HepG2 (cell line): ENCODE measurements at regions not wholly inside any gene's neighbourhood (a gene's known extent, or its start where the extent isn't known, plus 50 kb on each side); places are given as distances from the start of the nearest gene placed in this dataset.

Experiments
- AGO2 ChIP-seq: fragments of 200-400 bp; formaldehyde crosslinking; optimal IDR thresholded peaks from 2 replicates; pipeline ENCODE3; 2017; ENCODE audit warnings: mild to moderate bottlenecking, low read depth, low read length, moderate library complexity
- ARID5B ChIP-seq: IDR thresholded peaks from 2 replicates; pipeline ENCODE4 v1.4.0; 2020; ENCODE audit warnings: mild to moderate bottlenecking, missing genetic modification reagents
- ATF1 ChIP-seq: IDR thresholded peaks from 2 replicates; pipeline ENCODE4 v1.6.1; 2016; ENCODE audit warnings: mild to moderate bottlenecking, control low read depth
- BRF2 ChIP-seq: sonication (generic); formaldehyde crosslinking; IDR thresholded peaks from 2 replicates; pipeline ENCODE4 v1.8.1; 2022; ENCODE audit warnings: mild to moderate bottlenecking, missing genetic modification reagents
- CBX1 ChIP-seq: IDR thresholded peaks from one replicate; pipeline ENCODE4 v1.6.1; 2016; ENCODE audit warnings: antibody characterized with exemption, low read depth
- FOXO4 ChIP-seq: sonication (generic); formaldehyde crosslinking; conservative IDR thresholded peaks from 2 replicates; pipeline ENCODE4 v1.8.1; 2023; ENCODE audit warnings: missing genetic modification reagents
- FOXP1 ChIP-seq, 2 experiments: fragments of 450-650 bp in 1 of 2; IDR thresholded peaks; 2 replicates each; pipeline ENCODE4 v1.6.1; 2017 to 2018; ENCODE audit warnings: antibody characterized with exemption in 1 of 2
- HNF4G ChIP-seq, 2 experiments: sonication (generic) in 1 of 2; formaldehyde crosslinking in 1 of 2; IDR thresholded peaks; 2 replicates each; pipeline versions ENCODE4 v1.4.0 to v1.6.1; 2011 to 2020; ENCODE audit warnings: borderline replicate concordance in 2 of 2, low read depth in 2 of 2, mild to moderate bottlenecking in 2 of 2, low read length in 1 of 2, missing genetic modification reagents in 1 of 2, moderate library complexity in 1 of 2
- PITX1 ChIP-seq: sonication (generic); formaldehyde crosslinking; IDR thresholded peaks from 2 replicates; pipeline ENCODE4 v1.5.1; 2020; ENCODE audit warnings: mild to moderate bottlenecking, missing genetic modification reagents
- TAF1 ChIP-seq: sonication (generic); formaldehyde crosslinking; IDR thresholded peaks from 2 replicates; pipeline ENCODE4 v1.4.0; 2020; ENCODE audit warnings: missing genetic modification reagents
- ZBTB1 ChIP-seq: sonication (generic); formaldehyde crosslinking; IDR thresholded peaks from 2 replicates; pipeline ENCODE4 v1.4.0; 2020; ENCODE audit warnings: missing genetic modification reagents, borderline replicate concordance
- ZNF33A ChIP-seq: sonication (generic); formaldehyde crosslinking; IDR thresholded peaks from 2 replicates; pipeline ENCODE4 v1.5.1; 2020; ENCODE audit warnings: missing genetic modification reagents, mild to moderate bottlenecking, moderate library complexity, borderline replicate concordance
- ZNF362 ChIP-seq: sonication (generic); formaldehyde crosslinking; IDR thresholded peaks from 2 replicates; pipeline ENCODE4 v1.4.0; 2020; ENCODE audit warnings: missing genetic modification reagents, mild to moderate bottlenecking, borderline replicate concordance
- ZNF383 ChIP-seq: sonication (generic); formaldehyde crosslinking; IDR thresholded peaks from 2 replicates; pipeline ENCODE4 v1.4.0; 2020; ENCODE audit warnings: missing genetic modification reagents, mild to moderate bottlenecking, borderline replicate concordance
- ZNF574 ChIP-seq: sonication (generic); formaldehyde crosslinking; IDR thresholded peaks from 2 replicates; pipeline ENCODE4 v1.4.0; 2020; ENCODE audit warnings: missing genetic modification reagents
- ZNF615 ChIP-seq: sonication (generic); formaldehyde crosslinking; IDR thresholded peaks from 2 replicates; pipeline ENCODE4 v1.5.0; 2020; ENCODE audit warnings: mild to moderate bottlenecking, missing genetic modification reagents, borderline replicate concordance
- ZNF629 ChIP-seq: sonication (generic); formaldehyde crosslinking; conservative IDR thresholded peaks from 2 replicates; pipeline ENCODE4 v1.5.0; 2020; ENCODE audit warnings: missing genetic modification reagents
- ZNF790 ChIP-seq: sonication (generic); formaldehyde crosslinking; IDR thresholded peaks from 2 replicates; pipeline ENCODE4 v1.8.0; 2022; ENCODE audit warnings: missing genetic modification reagents, mild to moderate bottlenecking, borderline replicate concordance

DNA sequence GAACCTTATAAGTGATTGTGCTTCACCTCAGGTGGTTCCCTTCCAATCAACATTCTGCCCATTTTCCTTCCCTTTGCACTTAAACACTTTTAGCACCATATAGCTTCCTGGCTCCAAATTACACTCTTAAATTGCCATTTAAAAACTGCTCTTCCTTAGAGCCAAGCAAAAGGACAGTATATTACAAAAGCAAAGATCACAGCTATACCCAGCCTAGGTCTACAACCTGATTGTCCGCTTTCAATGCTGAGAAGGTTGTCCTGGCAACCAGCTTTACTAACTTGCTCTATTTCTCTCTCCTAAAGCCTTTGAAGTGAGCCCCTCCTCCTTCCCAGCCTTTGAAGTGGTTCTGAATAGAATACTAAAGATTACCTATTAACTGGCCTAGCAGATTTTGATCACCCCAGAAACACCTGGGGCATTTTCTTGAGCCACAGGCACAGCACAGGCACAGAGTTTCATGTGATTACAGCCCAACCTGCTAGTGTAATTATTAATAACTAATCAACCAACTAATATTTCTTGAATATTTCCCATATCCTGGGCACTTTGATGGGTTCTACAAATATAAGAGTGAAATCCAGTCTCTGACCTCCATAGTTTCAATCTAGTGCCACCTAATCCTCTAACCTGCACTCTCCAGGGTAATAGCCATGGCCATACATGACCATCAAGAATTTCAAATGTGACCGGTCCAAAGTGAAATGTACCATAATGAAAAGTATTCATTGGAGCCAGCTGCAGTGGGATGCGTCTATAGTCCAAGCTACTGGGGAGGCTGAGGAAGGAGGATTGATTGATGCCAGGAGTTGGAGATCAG lies 63.6 kb upstream of the TRIM24 start (continued):
- TF ChIP-seq ZNF615 (no peak; the same call in 1 of the 2 replicates), ZNF790 (CRISPR knock-in tag) (no peak), ZNF629 (CRISPR knock-in tag) (no peak; the same call in none of the 2 replicates), ZBTB1 (CRISPR knock-in tag) (no peak), AGO2 (no peak), BRF2 (0 out of 2 replicates have a peak, but pooled peaks have one; percentile 39), ATF1 (CRISPR knock-in tag) (no peak), TAF1 (CRISPR knock-in tag) (no peak; the same call in 1 of the 2 replicates), HNF4G (IDR thresholded peaks at IDR 0.05; ENCODE audit: borderline replicate concordance, low read depth, low read length) (peak; percentile 58; the same call in 1 of the 2 replicates), HNF4G (CRISPR knock-in tag; IDR thresholded peaks at IDR 0.05; ENCODE audit: borderline replicate concordance, low read depth) (no peak), PITX1 (peak; percentile 88), ZNF362 (CRISPR knock-in tag) (no peak), FOXP1 (IDR thresholded peaks at IDR 0.05) (no peak), FOXP1 (CRISPR knock-in tag; IDR thresholded peaks at IDR 0.05) (peak; percentile 79), ZNF574 (CRISPR knock-in tag) (no peak), ZNF383 (no peak), CBX1 (no peak), ZNF33A (CRISPR knock-in tag) (no peak), ARID5B (peak; percentile 94), FOXO4 (CRISPR knock-in tag) (no peak)
